ENCODE measurements at regions not wholly inside any gene's neighbourhood (a gene's known extent, or its start where the extent isn't known, plus 50 kb on each side); places are given as distances from the start of the nearest gene placed in this dataset.

DNA sequence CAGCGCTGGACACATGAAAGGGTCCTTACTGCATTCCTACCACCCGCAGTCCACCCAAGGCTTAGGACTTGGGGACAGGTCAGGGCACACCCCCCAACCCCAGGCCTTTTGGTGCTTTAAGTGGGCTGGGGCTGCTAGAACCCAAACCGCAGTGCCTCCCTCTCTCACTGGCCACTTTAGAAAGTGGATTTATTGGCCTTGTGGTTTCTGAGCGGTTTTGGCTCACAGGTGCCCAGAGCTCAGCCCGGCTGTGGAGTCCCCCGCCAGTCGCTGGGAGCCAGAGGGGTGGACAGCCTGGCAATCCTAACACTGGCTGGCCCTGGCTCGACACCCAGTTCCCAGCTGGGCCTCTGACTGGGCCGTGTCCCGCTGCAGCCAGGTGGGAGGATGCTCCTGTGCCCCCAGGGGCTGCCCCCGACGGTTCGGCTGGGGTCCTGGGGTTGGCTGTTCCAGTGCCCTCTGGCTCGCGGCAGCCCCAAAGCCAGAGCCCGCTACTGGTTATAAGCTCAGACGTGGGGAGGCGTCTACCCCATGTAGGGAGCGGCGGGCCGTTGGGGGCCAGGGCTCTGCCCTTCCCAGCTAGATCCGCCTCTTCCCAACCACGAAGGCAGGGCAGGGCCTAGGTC is 65.2 kb upstream of the RNU6ATAC start:
- TF ChIP-seq POLR2A (IDR thresholded peaks at IDR 0.05; ENCODE audit: low read depth, low read length) (no peak), TAF1 (IDR thresholded peaks at IDR 0.05; ENCODE audit: borderline replicate concordance, low read depth, low read length) (no peak), POLR2AphosphoS5 (IDR thresholded peaks at IDR 0.05; ENCODE audit: low read depth, low read length) (no peak)
- no peak for FAIRE-seq
- no peak for DNase-seq (ENCODE audit: insufficient read length)

DNA sequence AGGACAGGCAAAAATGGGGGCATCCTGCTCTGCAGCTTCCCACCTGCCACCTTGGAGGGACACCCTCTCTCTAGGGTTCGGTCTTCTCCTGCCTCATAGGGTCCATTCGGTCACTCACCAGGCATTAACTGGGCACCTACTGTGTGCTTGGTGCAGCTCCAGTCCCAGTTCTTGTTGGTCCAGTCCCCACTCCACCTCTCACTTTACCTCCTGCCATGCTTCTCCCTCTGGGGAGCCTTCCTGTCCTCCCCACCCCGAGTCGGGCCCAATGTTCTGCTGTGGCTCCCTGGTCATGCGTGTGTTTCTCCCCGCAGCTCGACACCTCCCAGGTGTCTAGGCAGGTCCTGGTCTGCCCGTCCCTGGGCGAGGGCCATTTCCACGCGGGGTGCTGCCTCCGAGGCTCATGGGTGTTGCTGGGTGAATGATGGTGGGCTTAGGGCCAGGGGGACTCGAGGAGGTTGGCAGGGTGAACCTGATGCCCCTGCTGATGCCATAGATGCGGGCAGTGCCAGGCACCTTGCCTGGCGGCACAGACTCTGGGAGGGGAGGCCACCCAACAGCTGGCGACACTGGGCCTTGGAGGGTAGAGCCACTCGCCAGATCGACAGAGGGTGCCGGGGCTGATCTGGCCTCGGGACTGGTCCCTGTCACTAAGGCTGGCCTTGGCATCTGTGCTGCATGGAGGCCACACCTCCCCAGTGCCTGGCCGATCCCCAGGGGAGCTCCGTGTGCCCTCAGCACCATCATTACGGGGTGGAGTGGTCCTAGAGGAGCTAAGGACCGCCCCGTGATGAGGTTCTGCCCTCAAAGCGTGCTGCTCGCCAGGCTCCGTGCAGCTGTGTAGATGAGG is 66.0 kb upstream of the RNU6ATAC start:
- no peak for TF ChIP-seq POLR2AphosphoS5 (IDR thresholded peaks at IDR 0.05; ENCODE audit: low read depth, low read length)
- no peak for TF ChIP-seq POLR2A (IDR thresholded peaks at IDR 0.05; ENCODE audit: low read depth, low read length)
- TF ChIP-seq TAF1 (IDR thresholded peaks at IDR 0.05; ENCODE audit: borderline replicate concordance, low read depth, low read length) = no peak
- FAIRE-seq (no peak), DNase-seq (ENCODE audit: insufficient read length) (no peak)

DNA sequence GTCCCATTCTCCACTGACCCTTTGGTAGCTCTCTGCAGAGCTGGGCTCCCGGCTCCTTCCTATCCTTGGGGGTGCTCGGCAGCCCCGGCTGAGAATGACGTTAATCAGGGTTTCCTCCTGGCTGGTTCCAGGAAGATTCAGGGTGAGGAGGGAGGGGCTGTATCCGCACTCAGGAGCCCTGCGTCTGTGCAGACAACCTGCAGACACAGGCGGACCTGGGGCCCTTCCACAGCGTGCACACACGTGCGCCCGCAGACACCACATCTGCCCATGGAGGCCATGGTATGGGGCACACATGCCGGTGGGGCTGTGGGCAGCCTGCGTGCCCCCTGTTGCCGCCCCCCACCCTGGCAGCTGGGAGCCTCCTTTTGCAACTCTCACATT is 66.6 kb upstream of the RNU6ATAC start:
- TF ChIP-seq POLR2AphosphoS5 (IDR thresholded peaks at IDR 0.05; ENCODE audit: low read depth, low read length) (no peak), POLR2A (IDR thresholded peaks at IDR 0.05; ENCODE audit: low read depth, low read length) (no peak), TAF1 (IDR thresholded peaks at IDR 0.05; ENCODE audit: borderline replicate concordance, low read depth, low read length) (no peak)
- FAIRE-seq (no peak), DNase-seq (ENCODE audit: insufficient read length) (no peak)

DNA sequence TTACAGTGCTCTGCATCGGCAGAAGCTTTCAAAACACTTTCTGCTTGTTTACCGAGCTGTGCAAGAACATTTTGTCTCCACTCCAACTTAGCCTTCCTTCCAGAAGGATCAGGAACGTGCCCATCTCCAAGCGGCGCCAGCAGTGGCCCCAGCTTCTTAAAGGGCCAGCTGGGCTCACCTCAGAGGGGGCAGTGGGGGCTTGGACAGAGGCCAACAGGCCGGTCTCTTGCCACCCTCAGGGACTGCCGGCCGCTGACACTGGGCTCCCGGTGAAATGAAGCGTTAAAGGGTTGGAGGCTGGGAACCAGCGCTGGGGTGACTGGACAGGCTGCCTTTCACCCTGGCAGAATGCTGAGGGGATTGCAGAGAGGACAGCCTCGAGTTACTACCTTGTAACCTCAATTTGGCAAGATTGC is 67.0 kb upstream of the RNU6ATAC start:
- FAIRE-seq (no peak), DNase-seq (ENCODE audit: insufficient read length) (no peak)
- no peak for TF ChIP-seq POLR2AphosphoS5 (IDR thresholded peaks at IDR 0.05; ENCODE audit: low read depth, low read length)
- no peak for TF ChIP-seq TAF1 (IDR thresholded peaks at IDR 0.05; ENCODE audit: borderline replicate concordance, low read depth, low read length)
- TF ChIP-seq POLR2A (IDR thresholded peaks at IDR 0.05; ENCODE audit: low read depth, low read length) = no peak

DNA sequence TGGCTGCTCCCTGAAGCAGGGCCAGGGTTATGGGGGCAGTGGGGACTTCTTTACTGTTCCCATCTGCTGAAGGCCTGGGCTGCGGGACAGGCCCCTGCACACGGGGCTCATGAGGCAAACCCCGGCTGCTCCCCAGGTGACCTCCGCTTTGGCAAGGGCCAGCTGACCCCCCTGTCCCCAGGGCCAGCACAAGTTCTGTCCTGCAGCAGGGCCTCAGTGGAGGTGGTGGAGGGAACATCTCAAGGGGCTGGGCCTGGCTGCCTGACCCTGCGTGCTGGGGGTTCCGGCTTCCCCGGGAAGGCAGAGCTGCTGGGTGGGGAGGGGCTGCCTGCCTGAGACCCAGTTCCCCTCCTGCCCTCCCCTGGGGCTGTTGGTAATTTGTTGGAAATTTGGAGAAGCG is 67.4 kb upstream of the RNU6ATAC start:
- DNase-seq (ENCODE audit: insufficient read length) = no peak
- no peak for TF ChIP-seq POLR2AphosphoS5 (IDR thresholded peaks at IDR 0.05; ENCODE audit: low read depth, low read length)
- FAIRE-seq = no peak

DNA sequence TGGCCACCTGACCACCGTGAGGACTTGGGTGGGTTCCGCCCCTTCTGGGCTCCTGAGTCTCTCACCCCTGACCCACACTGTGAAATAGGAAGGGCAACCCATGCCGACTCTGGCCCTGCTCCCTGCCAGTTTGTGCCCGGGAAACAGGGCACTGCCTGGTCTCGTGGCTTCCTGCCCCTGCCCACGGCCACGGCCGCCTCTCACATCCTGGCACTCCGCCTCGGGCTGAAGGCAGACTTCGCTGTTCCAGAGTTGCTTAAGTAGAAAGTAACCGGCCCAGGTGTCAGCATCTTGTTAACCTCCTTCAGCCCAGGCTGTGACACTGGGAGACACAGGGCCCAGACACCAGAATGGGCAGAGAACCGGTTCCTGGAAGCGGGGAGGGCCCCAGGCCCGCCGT is 68.7 kb upstream of the RNU6ATAC start:
- DNase-seq (ENCODE audit: insufficient read length) (no peak), FAIRE-seq (no peak)
- TF ChIP-seq POLR2A (IDR thresholded peaks at IDR 0.05; ENCODE audit: low read depth, low read length) (no peak), TAF1 (IDR thresholded peaks at IDR 0.05; ENCODE audit: borderline replicate concordance, low read depth, low read length) (no peak), POLR2AphosphoS5 (IDR thresholded peaks at IDR 0.05; ENCODE audit: low read depth, low read length) (no peak)

DNA sequence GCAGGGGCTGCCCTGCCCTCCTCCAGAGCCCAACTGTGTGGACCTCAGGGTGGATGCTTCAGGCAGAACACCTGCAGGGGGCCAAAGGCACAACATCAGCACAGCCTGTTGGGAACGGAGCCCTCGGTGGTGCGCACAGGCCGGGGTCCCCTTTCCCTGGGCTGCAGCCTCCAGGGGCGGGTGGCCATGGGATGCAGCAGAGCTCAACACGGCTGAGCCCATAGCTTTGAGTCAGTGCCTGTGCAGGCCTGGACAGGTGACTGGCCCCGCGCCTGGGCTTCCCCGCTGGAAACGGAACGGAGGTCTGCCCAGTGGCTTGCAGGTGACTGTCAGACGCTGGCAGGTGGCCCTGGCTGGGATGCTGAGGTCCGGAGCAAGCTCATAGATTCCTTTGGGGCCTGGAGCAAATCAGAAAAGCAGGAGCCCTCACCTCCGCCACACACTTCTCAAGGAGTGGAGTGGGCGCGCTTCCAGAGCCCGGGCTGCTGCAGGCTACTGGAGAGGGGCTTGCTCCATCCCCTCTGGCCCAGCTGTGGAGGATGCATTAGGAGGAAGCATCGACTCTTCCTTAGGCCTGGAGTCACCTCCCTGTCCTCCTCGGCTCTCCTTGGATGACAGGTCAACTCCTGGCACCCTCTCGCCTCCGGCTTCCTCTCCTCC is 69.8 kb upstream of the RNU6ATAC start:
- TF ChIP-seq POLR2AphosphoS5 (IDR thresholded peaks at IDR 0.05; ENCODE audit: low read depth, low read length) (no peak), TAF1 (IDR thresholded peaks at IDR 0.05; ENCODE audit: borderline replicate concordance, low read depth, low read length) (no peak), POLR2A (IDR thresholded peaks at IDR 0.05; ENCODE audit: low read depth, low read length) (no peak)
- DNase-seq (ENCODE audit: insufficient read length) = no peak
- no peak for FAIRE-seq

DNA sequence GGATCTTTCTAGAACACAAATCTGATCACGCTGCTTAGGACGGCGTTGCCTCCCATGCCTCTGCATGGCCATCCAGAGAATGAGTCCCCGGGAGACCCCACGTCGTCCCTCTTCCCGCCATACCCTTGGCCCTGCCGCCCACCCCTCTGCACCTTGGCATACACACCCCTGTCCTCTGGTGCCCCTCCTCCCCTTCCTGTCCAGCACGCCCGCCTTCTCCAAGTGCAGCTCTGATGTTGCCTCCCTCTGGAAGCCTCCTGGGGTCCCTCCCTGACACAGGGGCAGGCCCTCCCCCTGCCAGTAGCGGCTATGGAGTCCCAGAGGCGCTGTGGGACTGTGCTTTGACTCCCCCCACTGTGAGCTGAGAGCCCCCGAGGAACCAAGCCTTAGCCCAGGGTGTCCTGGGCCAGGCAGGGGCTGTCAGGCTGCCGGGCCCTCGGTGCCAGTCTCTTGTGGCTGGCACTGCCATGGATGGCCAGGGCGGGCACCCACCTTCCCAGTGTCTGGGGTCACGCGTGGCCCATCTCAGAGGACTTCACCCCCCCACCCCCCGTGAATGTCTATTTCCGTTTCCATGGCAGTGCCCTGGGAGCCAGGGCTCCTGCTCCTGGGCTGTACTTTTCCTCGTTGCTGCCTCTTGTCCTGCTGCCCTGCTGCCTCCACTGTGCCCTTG is 70.5 kb upstream of the RNU6ATAC start:
- no peak for FAIRE-seq
- DNase-seq (ENCODE audit: insufficient read length) = no peak
- no peak for TF ChIP-seq POLR2AphosphoS5 (IDR thresholded peaks at IDR 0.05; ENCODE audit: low read depth, low read length)
- TF ChIP-seq TAF1 (IDR thresholded peaks at IDR 0.05; ENCODE audit: borderline replicate concordance, low read depth, low read length) = no peak
- TF ChIP-seq POLR2A (IDR thresholded peaks at IDR 0.05; ENCODE audit: low read depth, low read length) = no peak

DNA sequence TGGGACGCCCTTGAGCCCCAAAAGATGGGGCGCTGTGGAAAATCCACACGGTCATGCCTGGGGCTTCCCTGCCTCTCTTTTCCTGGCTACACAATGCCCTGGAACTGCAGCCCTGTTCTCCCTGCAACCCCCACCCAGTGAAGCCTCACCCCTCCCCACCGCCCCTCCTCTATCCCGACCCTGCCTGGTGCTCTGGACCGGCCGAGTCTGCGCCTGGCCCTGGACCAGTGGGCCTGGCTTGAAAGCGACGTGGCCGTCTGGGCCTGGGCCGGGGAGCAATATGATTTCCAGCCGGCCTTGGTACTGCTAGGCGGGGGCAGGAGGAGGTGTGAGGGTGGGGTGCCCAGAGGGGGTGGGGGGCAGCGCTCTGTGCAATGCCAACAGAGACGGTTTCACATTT is 71.0 kb upstream of the RNU6ATAC start:
- DNase-seq (ENCODE audit: insufficient read length) = no peak
- TF ChIP-seq TAF1 (IDR thresholded peaks at IDR 0.05; ENCODE audit: borderline replicate concordance, low read depth, low read length) (no peak), POLR2AphosphoS5 (IDR thresholded peaks at IDR 0.05; ENCODE audit: low read depth, low read length) (no peak), POLR2A (IDR thresholded peaks at IDR 0.05; ENCODE audit: low read depth, low read length) (no peak)
- no peak for FAIRE-seq

DNA sequence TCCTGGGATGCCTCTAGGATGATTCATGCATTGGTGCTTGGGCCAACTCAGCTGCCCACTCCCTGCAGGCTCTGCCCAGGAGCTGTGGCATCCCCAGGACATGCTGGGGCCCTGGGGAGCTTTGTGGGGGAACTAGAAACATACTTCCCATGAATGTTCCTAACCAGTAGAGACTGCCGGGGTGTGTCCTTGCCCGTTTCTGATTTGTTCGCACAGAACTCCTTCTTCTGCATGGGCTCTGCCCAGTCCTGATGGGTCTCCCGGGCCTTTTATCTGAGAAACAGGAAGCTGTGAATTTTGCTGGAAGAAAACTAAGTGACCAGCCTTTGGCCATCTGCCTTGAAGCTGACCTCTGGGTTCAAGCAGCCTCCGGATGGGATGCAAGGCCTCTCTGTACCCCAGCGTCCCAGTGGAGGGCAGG is 71.6 kb upstream of the RNU6ATAC start:
- FAIRE-seq = no peak
- no peak for DNase-seq (ENCODE audit: insufficient read length)
- TF ChIP-seq TAF1 (IDR thresholded peaks at IDR 0.05; ENCODE audit: borderline replicate concordance, low read depth, low read length) (no peak), POLR2A (IDR thresholded peaks at IDR 0.05; ENCODE audit: low read depth, low read length) (no peak), POLR2AphosphoS5 (IDR thresholded peaks at IDR 0.05; ENCODE audit: low read depth, low read length) (no peak)

DNA sequence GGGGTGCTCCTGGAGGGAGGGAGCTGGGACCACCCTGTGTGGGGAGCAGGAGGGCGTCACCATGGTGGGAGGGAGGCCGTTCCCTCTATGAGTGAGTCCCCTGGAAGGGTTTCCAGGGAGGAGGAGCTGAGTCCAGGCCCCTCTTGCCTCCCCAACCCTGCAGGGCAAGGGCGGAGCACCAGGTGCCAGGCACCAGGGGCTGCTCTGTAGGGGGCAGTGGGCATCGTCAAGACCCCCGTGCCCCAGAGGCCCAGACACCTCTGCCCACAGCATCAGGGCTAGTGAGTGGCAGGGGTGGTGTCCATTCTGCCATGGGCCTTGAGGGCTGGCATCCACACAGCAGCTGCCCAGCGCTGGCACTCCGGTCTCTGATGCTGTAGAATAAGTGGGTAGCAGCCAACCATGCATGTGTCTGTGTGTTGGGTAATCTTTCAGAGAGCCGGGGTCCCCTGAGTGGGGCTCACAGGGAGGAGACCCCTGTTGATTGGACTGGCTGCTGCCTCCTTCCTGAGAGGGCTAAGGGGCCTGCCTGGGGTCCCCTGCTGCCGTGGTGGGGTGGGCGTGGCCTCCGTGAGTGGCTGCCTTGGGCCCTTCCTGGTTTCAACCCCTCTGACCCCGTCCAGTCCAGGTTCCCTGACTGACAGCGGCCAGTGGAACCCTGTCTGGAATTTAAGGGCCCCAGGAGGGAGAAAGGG is 72.7 kb upstream of the RNU6ATAC start:
- no peak for DNase-seq (ENCODE audit: insufficient read length)
- TF ChIP-seq POLR2A (IDR thresholded peaks at IDR 0.05; ENCODE audit: low read depth, low read length) (no peak), POLR2AphosphoS5 (IDR thresholded peaks at IDR 0.05; ENCODE audit: low read depth, low read length) (no peak), TAF1 (IDR thresholded peaks at IDR 0.05; ENCODE audit: borderline replicate concordance, low read depth, low read length) (no peak)
- no peak for FAIRE-seq
